AG09309 (cell line): ENCODE measurements at regions not wholly inside any gene's neighbourhood (a gene's known extent, or its start where the extent isn't known, plus 50 kb on each side); places are given as distances from the start of the nearest gene placed in this dataset.

Source experiments
- DNase-seq: peaks from one replicate; pipeline ENCODE4 v3.0.0-alpha.2; 2010; ENCODE audit warnings: low read depth
- H3K4me3 ChIP-seq: 2 replicates; pipeline ENCODE4 v1.5.1; 2011; ENCODE audit warnings: mild to moderate bottlenecking, low read depth, low read length, moderate library complexity; ENCODE audit not compliant: control insufficient read depth
- CTCF ChIP-seq: IDR thresholded peaks from 2 replicates; pipeline ENCODE4 v1.5.1; 2011; ENCODE audit warnings: mild to moderate bottlenecking, low read depth, low read length, inconsistent platforms; ENCODE audit not compliant: insufficient read depth, control insufficient read depth; ENCODE audit errors: missing control alignments

GRCh38 chr12:92634730-92635129, 68.1 kb upstream of the PLEKHG7 start:
- DNase-seq, result no peak
- no peak overlapping the region for H3K4me3 ChIP-seq
- no peak for TF ChIP-seq CTCF

GRCh38 chr12:92634202-92634601, 68.6 kb upstream of the PLEKHG7 start:
- no peak overlapping the region for H3K4me3 ChIP-seq
- no peak for TF ChIP-seq CTCF
- DNase-seq, result no peak

- no peak for DNase-seq
- no peak overlapping the region for H3K4me3 ChIP-seq
- no peak for TF ChIP-seq CTCF
These were observed 71.8 kb upstream of the PLEKHG7 start for GRCh38 chr12:92630968-92631367.

GRCh38 chr12:92629349-92630065, 73.3 kb upstream of the PLEKHG7 start:
- DNase-seq, result no peak
- no peak overlapping the region for H3K4me3 ChIP-seq
- TF ChIP-seq CTCF, result no peak

- no peak for DNase-seq
- no peak overlapping the region for H3K4me3 ChIP-seq
- no peak for TF ChIP-seq CTCF
These were observed 74.3 kb upstream of the PLEKHG7 start for GRCh38 chr12:92628476-92628875.

GRCh38 chr12:92627511-92627910, 75.3 kb upstream of the PLEKHG7 start:
- no peak overlapping the region for H3K4me3 ChIP-seq
- TF ChIP-seq CTCF, result no peak
- no peak for DNase-seq

GRCh38 chr12:92625639-92626310, 77.0 kb upstream of the PLEKHG7 start:
- H3K4me3 ChIP-seq, result no peak overlapping the region
- DNase-seq, result no peak
- TF ChIP-seq CTCF, result no peak
